ENCODE measurements at regions not wholly inside any gene's neighbourhood (a gene's known extent, or its start where the extent isn't known, plus 50 kb on each side); places are given as distances from the start of the nearest gene placed in this dataset.

- Histone ChIP-seq H3K27me3 (no peaks in the 10 kb centered on the region), H3K4me3 (no peak overlapping the region), H3K27ac (peak overlapping the region; percentile 37), H3K36me3 (no peaks in the 10 kb centered on the region), H3K9me3 (no peaks in the 10 kb centered on the region), H3K4me1 (no peaks in the 10 kb centered on the region)
- intact Hi-C loops (cut with DNase I) = loop anchor here (5.0 kb wide), 1 partner anchor 196 kb away; the partner anchor contains the start of gene LMO4
- TF ChIP-seq CTCF (IDR thresholded peaks at IDR 0.05) (no peak), POLR2A (IDR thresholded peaks at IDR 0.05) (no peak), POLR2AphosphoS5 (IDR thresholded peaks at IDR 0.05; ENCODE audit: insufficient read depth in 1 of 2, low read depth in 1 of 2) (no peak)
- no peak for DNase-seq (ENCODE audit: extremely low spot score in 2 of 2)
Measured at GRCh38 chr1:87523466-87523865, 194.8 kb downstream of the LMO4 start.

GRCh38 chr1:87524021-87524754 lies 195.5 kb downstream of the LMO4 start:
- TF ChIP-seq POLR2AphosphoS5 (IDR thresholded peaks at IDR 0.05; ENCODE audit: insufficient read depth in 1 of 2, low read depth in 1 of 2) (no peak), POLR2A (IDR thresholded peaks at IDR 0.05) (no peak), CTCF (IDR thresholded peaks at IDR 0.05) (no peak)
- no peaks in the 10 kb centered on the region for H3K27me3 ChIP-seq
- H3K27ac ChIP-seq = no peak overlapping the region
- no peak overlapping the region for H3K4me3 ChIP-seq
- no peaks in the 10 kb centered on the region for H3K36me3 ChIP-seq
- H3K4me1 ChIP-seq = no peaks in the 10 kb centered on the region
- no peak for DNase-seq (ENCODE audit: extremely low spot score in 2 of 2)
- intact Hi-C loops (cut with DNase I) = loop anchor here (5.0 kb wide), 1 partner anchor 197 kb away; the partner anchor contains the start of gene LMO4
- no peaks in the 10 kb centered on the region for H3K9me3 ChIP-seq

- H3K4me1 ChIP-seq = no peaks in the 10 kb centered on the region
- no peak for TF ChIP-seq POLR2AphosphoS5 (IDR thresholded peaks at IDR 0.05; ENCODE audit: insufficient read depth in 1 of 2, low read depth in 1 of 2)
- intact Hi-C loops (cut with DNase I) = no loop called here
- no peak overlapping the region for H3K4me3 ChIP-seq
- no peaks in the 10 kb centered on the region for H3K36me3 ChIP-seq
- DNase-seq (ENCODE audit: extremely low spot score in 2 of 2) = no peak
- no peak overlapping the region for H3K27ac ChIP-seq
- no peaks in the 10 kb centered on the region for H3K27me3 ChIP-seq
- H3K9me3 ChIP-seq = no peaks in the 10 kb centered on the region
Measured at GRCh38 chr1:87528754-87529517, 200.3 kb downstream of the LMO4 start.

- H3K9me3 ChIP-seq = no peaks in the 10 kb centered on the region
- H3K4me3 ChIP-seq = no peak overlapping the region
- TF ChIP-seq CTCF (IDR thresholded peaks at IDR 0.05) = no peak
- no peak for TF ChIP-seq POLR2AphosphoS5 (IDR thresholded peaks at IDR 0.05; ENCODE audit: insufficient read depth in 1 of 2, low read depth in 1 of 2)
- TF ChIP-seq POLR2A (IDR thresholded peaks at IDR 0.05) = no peak
- no peak for DNase-seq (ENCODE audit: extremely low spot score in 2 of 2)
- H3K27me3 ChIP-seq = no peaks in the 10 kb centered on the region
- intact Hi-C loops (cut with DNase I) = no loop called here
- no peaks in the 10 kb centered on the region for H3K4me1 ChIP-seq
- H3K27ac ChIP-seq = no peak overlapping the region
- no peaks in the 10 kb centered on the region for H3K36me3 ChIP-seq
Measured at GRCh38 chr1:87530042-87530807, 201.5 kb downstream of the LMO4 start.

- intact Hi-C loops (cut with DNase I) = no loop called here
- H3K27ac ChIP-seq = no peak overlapping the region
- no peak overlapping the region for H3K4me3 ChIP-seq
- no peaks in the 10 kb centered on the region for H3K9me3 ChIP-seq
- H3K27me3 ChIP-seq = no peaks in the 10 kb centered on the region
- TF ChIP-seq POLR2A (IDR thresholded peaks at IDR 0.05) = no peak
- H3K4me1 ChIP-seq = no peaks in the 10 kb centered on the region
- DNase-seq (ENCODE audit: extremely low spot score in 2 of 2) = no peak
- no peaks in the 10 kb centered on the region for H3K36me3 ChIP-seq
Measured at GRCh38 chr1:87535551-87535950, 206.9 kb downstream of the LMO4 start.
